ENCODE measurements at regions not wholly inside any gene's neighbourhood (a gene's known extent, or its start where the extent isn't known, plus 50 kb on each side); places are given as distances from the start of the nearest gene placed in this dataset.

DNA sequence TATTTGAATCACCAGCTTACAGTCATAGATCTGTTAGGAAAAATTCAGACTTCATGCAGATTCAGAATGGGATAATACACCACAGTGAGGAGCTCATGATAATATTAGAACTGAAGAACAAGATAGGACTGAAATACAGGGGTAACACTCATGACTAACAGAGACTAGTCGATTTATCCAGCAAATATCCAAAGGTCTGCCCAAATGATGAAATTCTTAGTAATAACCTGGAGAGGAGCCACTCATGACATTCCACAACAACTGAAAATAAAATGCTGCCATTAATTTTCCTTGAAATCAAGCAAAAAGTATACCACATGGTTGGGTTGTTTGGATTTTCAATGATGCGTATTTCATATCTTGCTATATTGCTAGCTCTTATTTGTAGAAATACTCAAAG lies 903.7 kb upstream of the ADGRL3 start:
- TF ChIP-seq, protein P1, sequence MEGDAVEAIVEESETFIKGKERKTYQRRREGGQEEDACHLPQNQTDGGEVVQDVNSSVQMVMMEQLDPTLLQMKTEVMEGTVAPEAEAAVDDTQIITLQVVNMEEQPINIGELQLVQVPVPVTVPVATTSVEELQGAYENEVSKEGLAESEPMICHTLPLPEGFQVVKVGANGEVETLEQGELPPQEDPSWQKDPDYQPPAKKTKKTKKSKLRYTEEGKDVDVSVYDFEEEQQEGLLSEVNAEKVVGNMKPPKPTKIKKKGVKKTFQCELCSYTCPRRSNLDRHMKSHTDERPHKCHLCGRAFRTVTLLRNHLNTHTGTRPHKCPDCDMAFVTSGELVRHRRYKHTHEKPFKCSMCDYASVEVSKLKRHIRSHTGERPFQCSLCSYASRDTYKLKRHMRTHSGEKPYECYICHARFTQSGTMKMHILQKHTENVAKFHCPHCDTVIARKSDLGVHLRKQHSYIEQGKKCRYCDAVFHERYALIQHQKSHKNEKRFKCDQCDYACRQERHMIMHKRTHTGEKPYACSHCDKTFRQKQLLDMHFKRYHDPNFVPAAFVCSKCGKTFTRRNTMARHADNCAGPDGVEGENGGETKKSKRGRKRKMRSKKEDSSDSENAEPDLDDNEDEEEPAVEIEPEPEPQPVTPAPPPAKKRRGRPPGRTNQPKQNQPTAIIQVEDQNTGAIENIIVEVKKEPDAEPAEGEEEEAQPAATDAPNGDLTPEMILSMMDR (IDR thresholded peaks at IDR 0.05; ENCODE audit: low read depth, low read length, missing control alignments) = no peak
- DNase-seq = no peak

DNA sequence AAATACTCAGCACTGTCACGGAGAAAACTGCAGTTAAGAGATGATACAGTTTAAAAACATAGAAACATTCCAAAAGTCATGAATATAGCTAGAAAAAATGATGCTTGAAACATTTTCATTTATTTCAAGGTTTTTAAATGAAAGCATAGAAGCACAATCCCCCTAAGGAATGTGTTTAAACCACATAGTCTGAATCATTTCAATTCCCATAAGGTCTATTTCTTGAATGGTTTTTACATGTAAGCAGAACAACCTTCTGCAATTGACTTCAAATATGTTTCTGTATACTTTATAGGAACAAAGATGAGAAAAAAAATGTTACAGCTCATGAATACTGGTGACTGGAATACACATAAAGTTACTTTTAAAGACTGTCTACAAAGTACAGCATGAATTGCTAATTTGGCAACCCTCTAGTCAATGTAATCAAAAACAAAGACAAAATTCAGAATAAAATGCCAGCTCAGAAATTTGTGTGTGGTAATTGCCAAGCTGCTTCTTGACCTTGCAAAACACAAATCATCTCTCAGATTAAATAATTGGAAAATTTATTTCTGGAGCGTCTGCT lies 886.4 kb upstream of the ADGRL3 start:
- TF ChIP-seq, protein P1 (IDR thresholded peaks at IDR 0.05; ENCODE audit: low read depth, low read length, missing control alignments) = no peak

More for the DNA sequence above, 903.7 kb upstream of the ADGRL3 start:
- Histone ChIP-seq H3K4me3 (ENCODE audit: low read depth, low read length) (no peak overlapping the region), H3K36me3 (replicated peaks) (no peaks in the 10 kb centered on the region), H3K27me3 (replicated peaks) (no peaks in the 10 kb centered on the region), H3K27ac (no peak overlapping the region)
- in situ Hi-C loops (cut with HindIII; ENCODE audit: low pct_ligation_motif_present, low sequenced_read_pairs) = no loop called here

DNA sequence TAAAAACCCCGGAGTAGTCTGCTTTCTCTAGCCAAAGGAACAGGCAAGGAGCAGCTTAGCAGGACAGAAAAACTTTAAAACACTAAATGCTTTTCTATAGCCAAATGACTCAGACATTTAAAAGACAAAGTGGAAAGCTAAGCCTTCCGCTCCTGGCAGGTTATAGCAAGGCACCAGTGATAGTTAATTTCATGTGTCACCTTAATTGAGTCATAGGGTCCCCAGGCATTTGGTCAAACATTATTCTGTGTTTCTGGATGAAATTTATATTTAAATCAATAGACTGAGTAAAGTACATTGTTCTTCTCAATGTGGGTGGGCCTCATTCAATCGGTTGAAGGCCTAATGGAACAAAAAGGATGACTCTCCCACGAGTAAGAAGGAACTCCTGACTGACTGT lies 885.7 kb upstream of the ADGRL3 start:
- DNase-seq = no peak
- Histone ChIP-seq H3K36me3 (replicated peaks) (no peaks in the 10 kb centered on the region), H3K27ac (no peak overlapping the region), H3K27me3 (replicated peaks) (no peaks in the 10 kb centered on the region), H3K4me3 (ENCODE audit: low read depth, low read length) (no peak overlapping the region)
- in situ Hi-C loops (cut with HindIII; ENCODE audit: low pct_ligation_motif_present, low sequenced_read_pairs) = no loop called here
- TF ChIP-seq, protein P1 (IDR thresholded peaks at IDR 0.05; ENCODE audit: low read depth, low read length, missing control alignments) = no peak

More for the DNA sequence above, 886.4 kb upstream of the ADGRL3 start:
- Histone ChIP-seq H3K27ac (no peak overlapping the region), H3K27me3 (replicated peaks) (no peaks in the 10 kb centered on the region), H3K4me3 (ENCODE audit: low read depth, low read length) (no peak overlapping the region), H3K36me3 (replicated peaks) (no peaks in the 10 kb centered on the region)
- in situ Hi-C loops (cut with HindIII; ENCODE audit: low pct_ligation_motif_present, low sequenced_read_pairs) = no loop called here
- no peak for DNase-seq

DNA sequence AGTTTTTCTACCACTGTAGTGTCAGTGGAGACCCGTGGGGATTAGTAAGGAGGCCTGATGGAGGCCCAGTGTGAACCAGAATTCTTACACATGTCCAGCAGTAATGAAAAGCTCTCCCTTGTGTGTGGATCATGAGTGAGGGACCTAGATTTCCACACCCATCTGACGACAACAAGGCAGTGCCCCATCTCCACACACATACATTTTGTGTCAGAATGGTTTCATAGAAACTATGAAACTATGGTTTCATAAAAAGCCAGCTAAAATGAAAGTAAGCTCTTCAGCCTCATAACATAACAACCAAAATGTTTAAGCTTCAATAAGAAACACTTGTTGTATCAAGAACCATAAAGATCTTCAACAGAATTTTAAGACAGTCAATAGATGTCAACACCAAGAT lies 884.5 kb upstream of the ADGRL3 start:
- in situ Hi-C loops (cut with HindIII; ENCODE audit: low pct_ligation_motif_present, low sequenced_read_pairs) = no loop called here
- Histone ChIP-seq H3K27me3 (replicated peaks) (no peaks in the 10 kb centered on the region), H3K4me3 (ENCODE audit: low read depth, low read length) (no peak overlapping the region), H3K36me3 (replicated peaks) (no peaks in the 10 kb centered on the region), H3K27ac (no peak overlapping the region)
- DNase-seq = no peak
- TF ChIP-seq, protein P1 (IDR thresholded peaks at IDR 0.05; ENCODE audit: low read depth, low read length, missing control alignments) = no peak

DNA sequence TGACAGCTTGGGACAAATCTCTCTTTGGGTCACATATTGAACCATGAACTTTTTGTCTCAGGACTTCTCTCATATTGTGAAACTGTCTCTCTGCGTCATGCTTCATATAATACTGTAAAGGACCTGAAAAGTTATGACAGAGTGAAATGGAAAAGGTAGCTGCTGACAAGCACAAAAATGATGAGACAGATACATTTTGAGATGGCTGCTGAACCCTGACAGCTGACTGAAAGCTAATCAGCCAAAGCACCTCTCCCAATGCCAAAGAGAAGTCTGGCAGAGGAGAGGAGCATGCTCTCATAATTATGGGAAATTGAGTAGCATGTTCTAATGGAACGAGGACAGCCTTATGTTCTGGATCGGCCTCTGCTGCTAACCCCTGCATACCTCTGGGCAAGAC lies 873.4 kb upstream of the ADGRL3 start:
- TF ChIP-seq, protein P1 (IDR thresholded peaks at IDR 0.05; ENCODE audit: low read depth, low read length, missing control alignments) = no peak

DNA sequence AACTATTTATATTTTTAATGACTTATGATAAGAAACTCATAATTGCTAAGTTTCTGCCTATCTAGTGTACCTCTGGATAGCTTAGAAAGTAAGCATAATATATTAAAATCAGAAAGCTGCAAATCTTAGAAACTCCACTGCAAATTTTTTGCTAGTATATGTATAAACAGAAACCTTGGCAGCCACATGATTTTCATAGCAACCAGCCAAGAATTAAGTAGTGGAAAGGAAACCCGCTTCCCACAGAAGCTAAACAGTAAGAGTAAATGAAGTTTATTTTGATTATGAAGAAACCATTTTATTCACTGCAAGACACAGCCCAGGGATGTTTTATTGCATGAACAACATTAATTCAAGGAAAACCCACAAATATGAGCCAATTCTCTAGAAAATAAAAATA lies 872.5 kb upstream of the ADGRL3 start:
- Histone ChIP-seq H3K36me3 (replicated peaks) (no peaks in the 10 kb centered on the region), H3K27ac (no peak overlapping the region), H3K27me3 (replicated peaks) (no peaks in the 10 kb centered on the region), H3K4me3 (ENCODE audit: low read depth, low read length) (no peak overlapping the region)
- no peak for DNase-seq
- TF ChIP-seq, protein P1 (IDR thresholded peaks at IDR 0.05; ENCODE audit: low read depth, low read length, missing control alignments) = no peak
- in situ Hi-C loops (cut with HindIII; ENCODE audit: low pct_ligation_motif_present, low sequenced_read_pairs) = no loop called here

More for the DNA sequence above, 873.4 kb upstream of the ADGRL3 start:
- Histone ChIP-seq H3K36me3 (replicated peaks) (no peaks in the 10 kb centered on the region), H3K27ac (no peak overlapping the region), H3K27me3 (replicated peaks) (no peaks in the 10 kb centered on the region), H3K4me3 (ENCODE audit: low read depth, low read length) (no peak overlapping the region)
- in situ Hi-C loops (cut with HindIII; ENCODE audit: low pct_ligation_motif_present, low sequenced_read_pairs) = no loop called here
- DNase-seq = no peak
